GM18951 (cell line): ENCODE measurements at regions not wholly inside any gene's neighbourhood (a gene's known extent, or its start where the extent isn't known, plus 50 kb on each side); places are given as distances from the start of the nearest gene placed in this dataset.

Experiments
- POLR2A ChIP-seq: IDR thresholded peaks from 4 replicates; pipeline ENCODE4 v1.6.1; 2011; ENCODE audit warnings: mild to moderate bottlenecking; ENCODE audit not compliant: insufficient read length, insufficient read depth; ENCODE audit errors: extremely low read depth
- in situ Hi-C: fragments of 300-500 bp; cut with MboI; formaldehyde crosslinking; loops from one replicate; pipeline ENCODE4 v1.12.0; 2022; ENCODE audit warnings: low sequenced_read_pairs, mixed read lengths, inconsistent platforms; ENCODE audit not compliant: unreplicated experiment

- in situ Hi-C loops: no loop called here
- TF ChIP-seq POLR2A: no peak
These were observed 488.3 kb downstream of the CCDC85A start for GRCh38 chr2:56671973-56672569.

- TF ChIP-seq POLR2A: no peak
- in situ Hi-C loops: no loop called here
These were observed 490.3 kb downstream of the CCDC85A start for GRCh38 chr2:56674084-56674483.

GRCh38 chr2:56676966-56677365 lies 493.2 kb downstream of the CCDC85A start:
- in situ Hi-C loops: no loop called here
- TF ChIP-seq POLR2A: no peak

- TF ChIP-seq POLR2A: no peak
- in situ Hi-C loops: no loop called here
These were observed 497.3 kb downstream of the CCDC85A start for GRCh38 chr2:56680971-56681631.

GRCh38 chr2:56681659-56682396 lies 498.0 kb downstream of the CCDC85A start:
- no peak for TF ChIP-seq POLR2A

GRCh38 chr2:56682397-56682760 lies 498.6 kb downstream of the CCDC85A start:
- in situ Hi-C loops: no loop called here
- TF ChIP-seq POLR2A: no peak

More at GRCh38 chr2:56681659-56682396, 498.0 kb downstream of the CCDC85A start:
- in situ Hi-C loops: no loop called here

GRCh38 chr2:56684327-56684726 lies 500.5 kb downstream of the CCDC85A start:
- in situ Hi-C loops: no loop called here
- TF ChIP-seq POLR2A: no peak

- in situ Hi-C loops: no loop called here
- no peak for TF ChIP-seq POLR2A
These were observed 501.4 kb downstream of the CCDC85A start for GRCh38 chr2:56685205-56685604.

GRCh38 chr2:56687169-56687568 lies 503.4 kb downstream of the CCDC85A start:
- TF ChIP-seq POLR2A: no peak
- in situ Hi-C loops: no loop called here

- no peak for TF ChIP-seq POLR2A
- in situ Hi-C loops: no loop called here
These were observed 504.9 kb downstream of the CCDC85A start for GRCh38 chr2:56688661-56689060.

GRCh38 chr2:56693501-56693900 lies 509.7 kb downstream of the CCDC85A start:
- in situ Hi-C loops: no loop called here
- TF ChIP-seq POLR2A: no peak

GRCh38 chr2:56703001-56703400 lies 519.2 kb downstream of the CCDC85A start:
- no peak for TF ChIP-seq POLR2A
- in situ Hi-C loops: no loop called here

GRCh38 chr2:56705713-56706112 lies 521.9 kb downstream of the CCDC85A start:
- no peak for TF ChIP-seq POLR2A
- in situ Hi-C loops: no loop called here

GRCh38 chr2:56707218-56707617 lies 523.4 kb downstream of the CCDC85A start:
- no peak for TF ChIP-seq POLR2A

GRCh38 chr2:56707650-56708049 lies 523.9 kb downstream of the CCDC85A start:
- in situ Hi-C loops: no loop called here
- no peak for TF ChIP-seq POLR2A

More at GRCh38 chr2:56707218-56707617, 523.4 kb downstream of the CCDC85A start:
- in situ Hi-C loops: no loop called here
